ENCODE measurements at regions not wholly inside any gene's neighbourhood (a gene's known extent, or its start where the extent isn't known, plus 50 kb on each side); places are given as distances from the start of the nearest gene placed in this dataset.

- no peak for DNase-seq (ENCODE audit: low read depth)
Observed at GRCh38 chr1:164948101-164948500, 389.1 kb downstream of the PBX1 start.

- no peak for DNase-seq (ENCODE audit: low read depth)
Observed at GRCh38 chr1:164937291-164937690, 378.3 kb downstream of the PBX1 start.

- no peak for DNase-seq (ENCODE audit: low read depth)
Observed at GRCh38 chr1:164932580-164932979, 373.6 kb downstream of the PBX1 start.

GRCh38 chr1:164930833-164931232, 371.8 kb downstream of the PBX1 start:
- DNase-seq (ENCODE audit: low read depth), result no peak

- DNase-seq (ENCODE audit: low read depth), result no peak
Observed at GRCh38 chr1:164930241-164930640, 371.3 kb downstream of the PBX1 start.

GRCh38 chr1:164928232-164928812, 369.3 kb downstream of the PBX1 start:
- DNase-seq (ENCODE audit: low read depth), result no peak

- DNase-seq (ENCODE audit: low read depth), result no peak
Observed at GRCh38 chr1:164926107-164926506, 367.1 kb downstream of the PBX1 start.

- DNase-seq (ENCODE audit: low read depth), result no peak
Observed at GRCh38 chr1:164922585-164922984, 363.6 kb downstream of the PBX1 start.

- no peak for DNase-seq (ENCODE audit: low read depth)
Observed at GRCh38 chr1:164921493-164921892, 362.5 kb downstream of the PBX1 start.

- no peak for DNase-seq (ENCODE audit: low read depth)
Observed at GRCh38 chr1:164918140-164918539, 359.2 kb downstream of the PBX1 start.

- DNase-seq (ENCODE audit: low read depth), result peak; percentile 33
Observed at GRCh38 chr1:164914208-164914607, 355.2 kb downstream of the PBX1 start.

- no peak for DNase-seq (ENCODE audit: low read depth)
Observed at GRCh38 chr1:164912290-164912689, 353.3 kb downstream of the PBX1 start.

GRCh38 chr1:164910671-164911070, 351.7 kb downstream of the PBX1 start:
- no peak for DNase-seq (ENCODE audit: low read depth)

GRCh38 chr1:164907666-164908065, 348.7 kb downstream of the PBX1 start:
- DNase-seq (ENCODE audit: low read depth), result no peak

- no peak for DNase-seq (ENCODE audit: low read depth)
Observed at GRCh38 chr1:164905869-164906268, 346.9 kb downstream of the PBX1 start.

- no peak for DNase-seq (ENCODE audit: low read depth)
Observed at GRCh38 chr1:164902491-164902890, 343.5 kb downstream of the PBX1 start.
